Posterior vena cava (tissue), 2 donors: ENCODE measurements at regions not wholly inside any gene's neighbourhood (a gene's known extent, or its start where the extent isn't known, plus 50 kb on each side); places are given as distances from the start of the nearest gene placed in this dataset.
A peak's percentile ranks its signal among the peaks of the same experiment; 100 is the strongest.
"Not testable (repeated sequence)": the region's sequence is repeated elsewhere in the genome, so short reads cannot be mapped to it uniquely, and the experiment has no call there.

ENCODE experiments used
- DNase-seq: peaks from one replicate; pipeline ENCODE4 v3.0.0-alpha.2; 2020; ENCODE audit warnings: low spot score
- intact Hi-C, 2 donors: fragments of 100-400 bp; cut with DNase I; formaldehyde crosslinking; loops; one replicate each; pipeline versions ENCODE4 v1.14.1 to v1.14.2; 2022 to 2023
- donor health status: DM: yes; HTN: yes; CAD: no.
- donor health status: DM: yes; HTN: yes; CAD: no.

DNA sequence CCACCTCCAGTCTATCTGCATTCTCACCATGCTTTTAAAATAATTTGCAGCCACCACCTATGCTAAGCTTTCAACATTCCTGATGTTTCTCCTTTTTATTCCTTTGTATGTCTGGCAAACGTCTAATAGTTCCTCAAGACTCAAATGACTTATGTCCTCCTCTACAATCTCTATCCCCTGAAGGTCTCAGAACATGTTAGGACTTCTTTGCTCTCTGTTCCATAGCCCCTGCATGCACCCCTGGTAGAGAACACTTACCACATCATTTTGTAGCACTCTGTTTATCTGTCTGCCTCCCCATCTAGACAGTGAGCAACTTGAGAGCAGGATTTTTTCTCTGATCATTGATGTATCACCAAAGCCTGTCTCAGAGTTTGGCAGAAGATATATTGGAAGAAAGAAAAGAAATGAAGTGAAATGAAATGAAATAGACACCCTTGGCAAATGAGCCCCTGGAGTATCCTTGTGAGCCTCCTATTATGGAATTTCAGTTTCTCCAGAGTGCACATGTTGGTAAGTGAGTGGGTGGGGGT, 1231.2 kb upstream of the FLRT2 start:
- intact Hi-C loops = no loop called here
- no peak for DNase-seq

DNA sequence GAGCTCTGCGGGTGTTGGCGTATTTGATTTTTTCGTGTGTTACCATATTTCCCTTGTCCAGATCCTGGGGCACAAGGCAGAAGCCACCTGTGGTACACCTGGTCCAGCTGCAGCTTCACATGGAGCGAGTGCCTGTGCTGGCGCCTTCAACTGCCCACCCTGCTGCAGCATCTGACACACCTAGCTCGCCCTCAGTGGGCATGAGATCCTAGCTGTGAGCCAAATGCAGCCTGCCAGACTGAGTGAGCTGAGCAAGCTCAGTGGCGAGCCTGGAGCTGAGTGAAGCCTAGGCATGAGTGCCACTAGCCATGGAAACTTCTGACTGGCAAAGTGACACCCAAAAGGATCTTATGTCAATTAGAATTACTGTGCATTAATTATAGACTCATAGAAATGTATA, 1226.8 kb upstream of the FLRT2 start:
- intact Hi-C loops = no loop called here

DNA sequence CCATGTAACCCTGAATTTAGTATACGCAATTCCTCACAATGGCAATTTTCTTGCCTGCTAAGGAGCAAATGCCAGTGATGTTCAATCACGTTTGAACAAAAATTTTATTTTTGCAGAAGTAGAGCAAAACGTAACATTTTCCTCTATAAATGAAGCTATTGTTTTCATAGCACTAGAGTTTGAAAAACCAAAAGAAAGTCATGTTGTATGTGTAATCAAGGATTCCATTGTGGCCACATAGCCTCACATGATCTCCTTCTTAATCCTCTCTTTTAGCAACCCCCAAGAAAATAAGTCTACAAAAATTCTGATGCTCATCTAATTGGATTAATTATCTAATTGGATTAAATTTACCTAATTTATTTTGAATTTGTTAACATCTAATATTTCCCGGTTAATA, 1217.4 kb upstream of the FLRT2 start:
- intact Hi-C loops = no loop called here
- DNase-seq = no peak

More for the DNA sequence above, 1226.8 kb upstream of the FLRT2 start:
- peak; percentile 49 for DNase-seq

DNA sequence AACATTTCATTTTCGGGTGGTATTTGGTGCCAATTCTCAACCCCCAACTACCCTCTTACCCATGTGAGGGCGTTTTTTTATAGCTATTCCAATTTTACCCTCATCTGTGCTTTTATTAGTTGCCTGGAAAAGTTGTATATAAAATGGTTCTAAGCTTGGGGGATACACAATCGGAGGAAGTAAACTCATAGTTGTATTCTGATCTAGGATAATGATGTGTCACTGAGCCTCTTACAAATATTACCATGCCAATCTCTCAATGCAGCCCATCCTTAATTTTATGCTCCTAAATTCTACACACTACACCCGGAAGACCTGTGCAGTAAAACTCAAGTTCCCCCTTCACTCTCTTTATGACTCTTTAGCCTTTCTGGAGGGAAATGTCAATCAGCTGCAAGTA, 1206.5 kb upstream of the FLRT2 start:
- intact Hi-C loops = no loop called here
- no peak for DNase-seq

DNA sequence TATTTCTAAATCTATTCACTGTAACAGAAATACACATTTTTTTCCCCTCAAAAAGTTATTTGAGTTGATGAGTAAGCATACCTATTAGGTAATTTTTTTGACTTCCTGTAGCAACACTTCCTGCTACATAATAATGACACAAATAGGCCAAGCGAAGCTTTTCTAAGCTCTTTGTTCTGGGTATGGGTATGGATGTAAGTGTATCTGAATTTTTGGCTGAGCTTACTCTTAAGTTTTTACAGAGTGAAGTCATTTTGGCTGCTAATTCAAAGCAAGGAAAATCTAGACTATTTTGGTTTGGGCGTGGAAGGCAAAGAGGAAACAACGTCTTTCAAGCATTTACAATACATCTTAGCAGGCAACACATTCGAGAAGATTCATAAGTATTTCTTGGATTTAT, 1206.0 kb upstream of the FLRT2 start:
- DNase-seq = no peak
- intact Hi-C loops = no loop called here

DNA sequence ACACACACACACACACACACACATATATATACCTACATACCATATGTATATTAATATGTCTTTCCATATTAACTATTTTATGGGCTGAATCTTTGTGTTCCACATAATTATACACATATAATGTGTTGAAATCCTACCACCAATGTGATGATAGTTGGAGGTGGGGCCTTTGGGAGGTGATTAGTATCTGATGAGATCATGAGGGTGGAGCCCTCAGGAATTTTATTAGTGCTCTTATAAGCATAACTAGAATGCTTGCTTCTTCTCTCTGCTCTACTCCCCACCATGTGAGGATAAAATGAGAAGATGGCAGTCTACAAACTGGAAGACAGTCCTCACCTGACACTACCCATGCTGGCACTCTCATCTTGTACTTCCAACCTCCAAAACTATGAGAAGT, 1193.5 kb upstream of the FLRT2 start:
- no peak for DNase-seq
- intact Hi-C loops = no loop called here

DNA sequence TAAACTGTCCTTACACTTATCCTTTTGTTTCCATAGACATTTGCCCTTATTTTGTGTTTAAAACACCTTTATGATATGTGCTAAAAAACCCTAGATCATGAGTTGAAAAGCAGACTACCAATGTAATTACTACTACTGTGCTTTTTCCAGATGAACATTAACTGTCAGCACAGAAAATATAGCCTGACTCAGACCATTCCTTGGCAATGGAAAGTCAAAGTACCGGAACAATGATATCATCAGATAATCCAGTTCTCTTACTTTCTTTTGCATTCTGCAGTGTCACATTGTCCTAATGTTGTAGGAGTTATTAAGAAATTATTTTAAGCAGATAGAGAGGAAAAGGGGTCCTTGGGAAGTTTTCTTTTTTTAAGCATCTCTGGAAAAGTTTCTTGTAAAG, 1189.0 kb upstream of the FLRT2 start:
- no peak for DNase-seq
- intact Hi-C loops = no loop called here

DNA sequence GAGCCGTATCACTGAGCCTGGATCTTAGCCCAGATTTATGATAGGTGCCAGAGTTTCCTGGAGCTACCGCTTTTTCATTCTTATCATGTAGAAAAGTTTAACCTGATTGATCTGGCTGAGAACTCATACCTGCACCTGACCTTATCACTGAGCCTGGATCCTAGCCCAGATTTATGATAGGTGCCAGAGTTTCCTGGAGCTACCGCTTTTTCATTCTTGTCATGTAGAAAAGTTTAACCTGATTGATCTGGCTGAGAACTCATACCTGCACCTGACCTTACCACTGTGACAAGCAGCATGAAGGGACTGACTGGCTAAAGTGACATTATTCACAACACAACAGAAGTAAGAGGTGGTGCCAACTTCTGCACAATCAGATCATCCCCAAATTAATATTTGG, 1188.1 kb upstream of the FLRT2 start:
- intact Hi-C loops, DNase-seq: not testable (repeated sequence)

DNA sequence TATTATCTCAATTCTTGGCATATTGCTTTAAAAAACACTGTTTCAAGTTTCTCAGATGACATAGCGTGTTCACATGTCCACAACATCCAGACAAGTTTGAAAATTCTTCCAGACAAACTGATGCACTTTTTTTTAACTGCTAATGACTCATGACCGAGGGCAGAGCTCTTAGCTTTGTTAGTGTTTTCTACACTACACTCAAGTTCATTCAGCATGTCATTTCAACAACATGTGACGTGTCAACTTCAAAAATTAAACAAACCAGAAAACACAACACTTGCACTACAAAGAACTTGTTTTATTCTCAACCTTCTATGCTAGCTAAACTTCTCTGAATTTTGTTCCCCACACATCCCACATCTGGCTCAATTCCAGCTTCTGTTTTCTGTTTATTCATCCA, 1186.3 kb upstream of the FLRT2 start:
- intact Hi-C loops = no loop called here
- no peak for DNase-seq

DNA sequence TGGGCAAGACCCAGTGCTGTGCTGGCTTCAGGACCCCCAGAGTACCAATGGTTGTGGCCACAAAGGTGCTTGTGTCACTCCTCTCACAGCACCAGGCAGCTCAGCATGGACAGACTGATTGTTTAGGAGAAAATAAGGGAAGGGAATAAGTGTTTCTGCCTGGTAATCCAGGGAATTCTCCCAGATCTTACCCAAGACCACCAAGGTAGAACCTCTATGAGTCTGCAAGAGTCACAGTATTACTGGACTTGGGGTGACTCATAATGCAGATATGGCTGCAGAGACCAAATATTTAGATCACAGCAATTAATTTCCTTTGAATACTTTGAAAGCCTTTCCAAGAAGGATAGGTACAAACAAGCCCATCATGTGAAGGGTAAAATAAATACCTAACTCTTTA, 1178.3 kb upstream of the FLRT2 start:
- no peak for DNase-seq
- intact Hi-C loops = no loop called here

DNA sequence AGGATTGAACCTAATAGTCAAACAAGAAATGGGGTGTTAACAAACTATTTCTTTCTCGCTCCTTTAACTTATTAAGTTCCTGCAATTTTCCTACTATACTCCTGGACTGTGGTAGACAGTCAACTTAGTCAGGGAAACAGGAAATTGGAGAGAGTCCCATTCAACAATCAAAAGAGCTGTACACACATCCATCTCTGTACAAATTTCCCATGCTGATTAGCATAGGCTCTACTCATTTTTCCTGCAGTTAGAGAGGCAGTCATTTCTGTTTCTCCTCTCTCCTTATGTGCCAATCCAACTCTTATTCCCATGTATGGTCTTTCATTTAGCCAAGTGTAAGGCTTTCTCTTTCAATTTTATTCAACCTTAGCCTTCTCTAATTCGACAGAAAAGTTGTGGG, 1168.5 kb upstream of the FLRT2 start:
- intact Hi-C loops = no loop called here
- DNase-seq = no peak

DNA sequence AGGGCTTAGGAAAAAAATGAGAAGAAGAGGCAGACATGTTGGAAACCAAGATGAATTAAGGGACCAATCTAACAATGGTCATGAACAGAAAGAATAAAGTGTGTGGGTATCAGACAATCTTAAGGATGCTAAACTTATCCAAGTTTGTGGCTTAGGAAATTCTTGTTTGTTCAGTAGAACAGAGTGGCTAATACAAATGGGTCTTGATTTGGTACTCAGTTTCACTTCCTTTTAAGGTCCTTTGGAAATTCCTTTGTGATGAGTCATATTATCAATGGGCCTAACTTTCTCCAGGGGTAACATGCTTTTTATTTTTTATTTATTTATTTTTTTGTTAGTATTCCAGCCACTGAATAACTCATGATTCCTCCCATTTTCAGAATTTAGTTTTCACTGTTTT, 1154.7 kb upstream of the FLRT2 start:
- intact Hi-C loops = no loop called here
- no peak for DNase-seq

DNA sequence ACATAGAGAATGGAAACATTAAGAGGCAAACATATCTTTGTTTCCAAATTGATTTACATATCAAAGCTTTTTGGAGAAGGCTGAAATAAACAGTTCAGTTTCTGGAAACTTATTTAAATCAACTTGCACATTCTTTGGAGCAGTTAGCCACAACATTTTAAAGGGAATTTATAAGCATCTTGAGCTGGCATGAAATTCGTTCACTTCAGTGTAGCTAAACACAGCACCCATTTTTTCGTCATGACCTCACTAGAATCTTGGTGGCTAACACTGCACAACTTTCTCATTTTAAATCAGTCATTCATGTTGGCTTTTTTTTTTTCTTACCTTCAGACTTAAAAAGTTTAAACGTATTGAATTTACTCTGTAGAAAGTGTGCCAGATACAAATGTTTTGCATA, 1139.9 kb upstream of the FLRT2 start:
- DNase-seq = no peak
- intact Hi-C loops = no loop called here

DNA sequence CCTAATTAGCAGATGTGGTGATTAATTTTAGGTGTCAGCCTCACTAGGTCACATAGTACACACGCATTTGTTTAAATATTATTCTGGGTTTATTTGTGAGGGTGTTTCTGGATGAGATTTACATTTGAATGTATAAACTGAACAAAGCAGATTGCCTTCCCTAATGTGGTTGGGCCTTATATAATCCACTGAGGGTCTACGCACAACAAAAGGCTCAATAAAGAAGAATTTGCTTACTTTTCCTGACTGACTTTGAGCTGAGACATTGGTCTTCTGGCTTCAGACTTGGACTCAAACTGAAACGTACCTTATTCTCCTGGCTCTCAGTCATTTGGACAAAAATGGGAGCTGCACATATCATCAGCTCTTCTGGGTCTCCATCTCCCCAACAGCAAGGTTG, 1132.3 kb upstream of the FLRT2 start:
- intact Hi-C loops = no loop called here
- DNase-seq = no peak

DNA sequence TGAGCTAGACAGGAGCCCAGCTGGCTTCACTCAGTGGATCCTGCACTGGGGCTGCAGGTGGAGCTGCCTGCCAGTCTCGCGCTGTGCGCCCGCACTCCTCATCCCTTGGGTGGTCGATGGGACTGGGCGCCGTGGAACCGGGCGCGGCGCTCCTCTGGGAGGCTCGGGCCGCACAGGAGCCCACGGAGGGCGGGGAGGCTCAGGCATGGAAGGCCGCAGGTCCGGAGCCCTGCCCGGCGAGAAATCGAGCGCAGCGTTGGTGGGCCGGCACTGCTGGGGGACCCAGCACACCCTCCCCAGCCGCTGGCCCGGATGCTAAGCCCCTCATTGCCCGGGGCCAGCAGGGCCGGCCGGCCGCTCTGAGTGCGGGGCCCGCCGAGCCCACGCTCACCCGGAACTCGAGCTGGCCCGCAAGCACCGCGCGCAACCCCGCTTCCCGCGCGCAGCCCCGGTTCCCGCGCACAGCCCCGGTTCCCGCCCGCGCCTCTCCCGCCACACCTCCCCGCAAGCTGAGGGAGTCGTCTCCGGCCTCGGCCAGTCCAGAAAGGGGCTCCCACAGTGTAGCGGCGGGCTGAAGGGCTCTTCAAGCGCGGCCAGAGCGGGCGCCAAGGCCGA, 1130.5 kb upstream of the FLRT2 start:
- no peak for DNase-seq
- intact Hi-C loops = no loop called here

DNA sequence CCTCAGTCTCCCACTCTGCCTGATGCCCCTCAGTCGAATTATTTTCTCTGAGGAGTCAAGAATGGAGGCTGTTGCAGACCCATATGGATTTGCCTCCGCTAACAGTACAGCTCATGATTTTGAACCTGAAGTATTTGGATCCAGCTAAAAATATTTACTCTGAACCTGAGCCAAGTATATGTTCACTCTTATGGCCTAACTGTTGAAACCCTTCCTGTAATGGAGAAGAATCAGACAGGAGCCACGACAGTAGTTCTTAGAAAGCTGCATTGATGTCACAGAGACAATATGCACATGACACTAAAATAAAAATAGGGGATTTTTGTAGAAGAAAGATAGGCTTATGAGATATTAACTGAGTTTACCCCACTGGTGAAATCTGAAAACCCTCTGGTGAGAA, 1128.3 kb upstream of the FLRT2 start:
- intact Hi-C loops = no loop called here
- no peak for DNase-seq

DNA sequence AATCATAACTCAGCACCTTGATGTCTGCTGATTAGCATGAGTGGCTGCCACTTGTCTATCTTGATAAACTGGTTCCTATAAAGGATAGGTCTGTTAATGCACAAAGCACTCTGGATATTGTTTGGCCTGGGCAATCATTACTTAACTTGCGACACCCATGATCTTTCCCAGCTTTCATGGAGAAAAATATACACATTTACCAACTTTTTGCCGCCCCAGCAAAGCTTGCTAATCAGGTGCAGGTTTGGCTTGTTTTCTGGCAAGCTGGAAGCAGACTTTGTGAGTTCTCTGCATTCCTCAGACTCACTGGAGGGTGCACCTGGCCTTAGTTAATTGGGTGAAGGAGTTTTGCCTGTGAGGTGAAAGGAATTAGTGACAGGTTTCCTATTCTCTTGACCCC, 1126.4 kb upstream of the FLRT2 start:
- intact Hi-C loops = no loop called here

DNA sequence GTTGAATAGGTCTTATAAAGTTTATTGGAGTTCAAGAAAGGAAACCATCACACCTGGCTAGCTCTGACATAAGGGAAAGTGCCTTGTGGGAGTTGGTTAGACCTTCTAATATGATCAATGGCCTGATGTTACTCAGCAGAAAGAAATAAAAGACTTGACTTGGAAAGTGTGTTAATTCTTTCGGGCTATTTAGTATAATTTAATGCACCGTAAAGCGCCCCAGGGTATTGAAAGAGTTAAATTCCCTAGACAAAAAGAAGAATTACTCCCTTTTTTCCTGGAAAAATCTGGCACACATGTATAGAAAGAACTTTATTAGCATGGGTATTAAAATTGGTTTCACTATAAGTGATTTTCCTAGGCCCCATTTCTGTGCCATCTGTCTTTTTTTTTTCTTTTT, 1125.7 kb upstream of the FLRT2 start:
- intact Hi-C loops = no loop called here
- no peak for DNase-seq

More for the DNA sequence above, 1126.4 kb upstream of the FLRT2 start:
- DNase-seq = no peak

DNA sequence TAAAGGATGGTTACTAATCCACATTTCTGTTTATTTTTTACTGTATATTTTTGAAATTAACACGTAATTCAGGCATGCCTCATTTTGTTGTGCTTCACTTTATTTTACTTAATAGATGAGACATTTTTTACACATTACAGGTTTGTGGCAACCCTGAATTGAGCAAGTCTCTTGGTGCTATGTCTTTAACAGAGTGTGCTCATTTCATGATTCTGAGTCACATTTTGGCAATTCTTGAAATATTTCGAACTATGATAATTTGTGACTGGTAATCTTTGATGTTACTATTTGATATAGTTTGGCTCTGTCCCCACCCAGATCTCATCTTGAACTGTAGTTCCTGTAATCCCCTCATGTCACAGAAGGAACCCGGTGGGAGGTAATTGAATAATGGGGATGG, 1120.5 kb upstream of the FLRT2 start:
- intact Hi-C loops = loop anchor here in 1 of 2 donors (5.0 kb wide), 1 partner anchor 1428 kb away; no protein-coding TSS in a partner anchor
- DNase-seq = no peak

DNA sequence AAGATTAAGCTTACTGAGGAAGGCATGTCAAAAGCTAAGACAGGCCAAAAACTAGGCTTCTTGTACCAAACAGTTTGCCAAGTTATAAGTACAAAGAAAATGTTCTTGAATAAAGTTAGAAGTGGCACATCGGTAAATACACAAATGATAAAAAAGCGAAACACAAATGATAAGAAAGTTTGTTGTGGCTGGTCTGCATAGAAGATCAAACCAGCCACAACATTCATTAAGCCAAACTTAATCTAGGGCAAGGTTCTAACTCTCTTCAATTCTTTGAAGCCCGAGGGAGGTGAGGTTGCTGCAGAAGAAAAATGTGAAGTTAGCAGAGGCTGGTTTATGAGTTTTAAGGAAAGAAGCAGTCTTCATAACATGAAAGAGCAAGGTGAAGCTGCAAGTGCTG, 1119.6 kb upstream of the FLRT2 start:
- no peak for DNase-seq
- intact Hi-C loops = no loop called here

DNA sequence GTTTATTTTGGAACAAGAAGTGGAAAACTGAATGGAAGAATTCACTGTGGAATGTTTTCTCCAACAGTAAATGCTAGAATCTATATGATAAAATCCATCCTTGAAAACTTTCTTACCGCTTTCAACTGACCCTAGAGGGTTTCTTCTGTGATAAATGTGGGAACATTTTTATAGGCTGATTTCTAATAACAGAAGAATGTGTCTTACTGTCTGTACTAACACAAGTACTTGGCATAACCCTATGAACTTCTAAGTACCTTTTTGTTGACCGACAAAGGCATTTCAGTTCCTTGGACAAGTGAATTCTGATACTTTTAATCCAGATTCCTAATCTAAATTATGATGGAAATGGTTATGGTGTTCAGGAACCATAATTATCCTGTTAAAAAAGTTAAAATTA, 1109.7 kb upstream of the FLRT2 start:
- no peak for DNase-seq
- intact Hi-C loops = no loop called here

DNA sequence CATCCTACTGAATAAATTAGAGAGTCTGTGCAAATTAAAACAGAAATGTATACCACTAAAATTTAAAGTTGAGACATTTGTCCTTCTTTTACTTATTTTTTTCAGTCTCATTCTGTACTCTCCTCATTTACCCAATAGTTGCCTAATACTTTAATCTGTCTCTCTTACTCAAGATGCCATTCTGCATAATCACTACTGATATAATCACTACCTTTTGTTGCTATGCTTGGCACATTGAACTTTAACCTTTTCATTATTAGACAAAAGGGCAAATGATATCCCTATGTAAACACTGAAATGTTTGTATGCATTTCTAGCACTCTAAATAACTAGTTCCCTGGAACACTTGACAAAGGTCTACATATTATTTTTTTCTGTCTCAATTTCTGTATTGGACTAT, 1108.3 kb upstream of the FLRT2 start:
- DNase-seq = no peak
- intact Hi-C loops = no loop called here
